Transverse colon (tissue), 4 donors: ENCODE measurements at regions not wholly inside any gene's neighbourhood (a gene's known extent, or its start where the extent isn't known, plus 50 kb on each side); places are given as distances from the start of the nearest gene placed in this dataset.

Source experiments
- DNase-seq: peaks from one replicate; pipeline ENCODE4 v3.0.0-alpha.2; 2019
- H3K27ac ChIP-seq, 4 donors: fragments of 200-600 bp; sonication (generic); 2 replicates each; pipeline ENCODE4 v1.5.1; 2016 to 2018; ENCODE audit warnings: inconsistent platforms in 4 of 4
- H3K27me3 ChIP-seq: fragments of 200-600 bp; sonication (generic); 2 replicates; pipeline ENCODE4 v1.5.1; 2017; ENCODE audit warnings: inconsistent platforms
- H3K36me3 ChIP-seq, 4 donors: fragments of 200-600 bp; sonication (generic); 2 replicates each; pipeline ENCODE4 v1.5.1; 2017 to 2019; ENCODE audit warnings: inconsistent platforms in 4 of 4
- H3K4me1 ChIP-seq, 4 donors: fragments of 200-600 bp; sonication (generic); 2 replicates each; pipeline ENCODE4 v1.5.1; 2017 to 2020; ENCODE audit warnings: inconsistent platforms in 4 of 4
- H3K4me3 ChIP-seq, 4 donors: fragments of 200-600 bp; sonication (generic); 1 replicate in 1 of 4; 2 replicates in 3 of 4; pipeline versions ENCODE4 v1.5.1 to v1.6.1; 2017 to 2019; ENCODE audit warnings: inconsistent platforms in 4 of 4
- H3K9me3 ChIP-seq, 2 donors: fragments of 200-600 bp; sonication (generic); 2 replicates each; pipeline ENCODE4 v1.5.1; 2017 to 2019; ENCODE audit warnings: inconsistent platforms in 2 of 2
- EP300 ChIP-seq: sonication (generic); formaldehyde crosslinking; IDR thresholded peaks from one replicate; pipeline ENCODE4 v1.6.1; 2017; ENCODE audit warnings: antibody characterized with exemption, low read depth
- POLR2A ChIP-seq: fragments of 450-650 bp; IDR thresholded peaks from one replicate; pipeline ENCODE4 v1.6.1; 2016; ENCODE audit warnings: antibody characterized with exemption, mild to moderate bottlenecking, moderate library complexity
- POLR2AphosphoS5 ChIP-seq, 3 donors: sonication (generic); formaldehyde crosslinking; IDR thresholded peaks; one replicate each; pipeline ENCODE4 v1.6.1; 2016; ENCODE audit warnings: antibody characterized with exemption in 3 of 3
- WGBS, 2 donors: methylation state at CpG; one replicate each; pipeline ENCODE4 v1.1.5; 2018; ENCODE audit warnings: low coverage in 1 of 2; 5-methylcytosine and 5-hydroxymethylcytosine counted together
- in situ Hi-C, 4 donors: fragments of 200-750 bp; cut with MboI; loops; one replicate each; pipeline versions ENCODE4 v1.15.0 to v1.15.1; 2017; ENCODE audit warnings: low sequenced_read_pairs in 3 of 4, low pct_ligation_motif_present in 1 of 4, low pct_unique_long_range_greater_than_20kb in 1 of 4
- intact Hi-C: fragments of 100-400 bp; cut with DNase I; formaldehyde crosslinking; loops from one replicate; pipeline ENCODE4 v1.15.1; 2023; ENCODE audit warnings: low total_unique reads
- TF ChIP-seq, protein P1 (sequence below), 5 experiments: fragments of 200-600 bp in 3 of 5; fragments of 450-650 bp in 2 of 5; sonication (generic) in 3 of 5; IDR thresholded peaks; 1 replicate in 2 of 5; 2 replicates in 3 of 5; pipeline ENCODE4 v1.5.1; 2016 to 2017; ENCODE audit warnings: antibody characterized with exemption in 5 of 5, inconsistent platforms in 3 of 5, mild to moderate bottlenecking in 2 of 5, moderate library complexity in 1 of 5

DNA sequence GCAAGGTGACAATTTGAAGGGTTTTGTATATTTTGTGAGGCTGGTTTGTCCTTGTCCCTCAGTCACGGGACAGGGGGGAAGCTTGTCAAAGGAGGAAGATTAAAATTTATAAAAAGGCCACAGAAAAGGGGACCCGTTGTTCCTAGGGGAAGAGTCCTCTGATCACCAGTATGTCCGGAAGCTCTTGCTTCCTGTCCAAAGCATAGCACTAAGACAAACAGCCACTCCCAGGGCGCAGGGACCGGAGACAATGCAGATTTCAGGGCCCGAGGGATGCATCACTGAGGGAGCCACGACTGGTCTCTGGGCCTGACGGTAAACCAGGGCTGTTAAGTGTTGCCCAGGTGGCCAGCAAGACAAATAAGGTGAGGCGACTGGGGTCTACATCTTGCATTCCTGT is 95.2 kb downstream of the MAF start:
- Histone ChIP-seq H3K9me3 (no peaks in the 10 kb centered on the region), H3K27me3 (no peaks in the 10 kb centered on the region), H3K36me3 (no peaks in the 10 kb centered on the region), H3K4me1 (no peaks in the 10 kb centered on the region), H3K27ac (peak overlapping the region in 1 of 4 donors; percentile 17), H3K4me3 (no peak overlapping the region)
- 68 to 89% methylated on average over 5 to 9 of the region's 9 CpGs for WGBS, 2 donors
- TF ChIP-seq, protein P1, sequence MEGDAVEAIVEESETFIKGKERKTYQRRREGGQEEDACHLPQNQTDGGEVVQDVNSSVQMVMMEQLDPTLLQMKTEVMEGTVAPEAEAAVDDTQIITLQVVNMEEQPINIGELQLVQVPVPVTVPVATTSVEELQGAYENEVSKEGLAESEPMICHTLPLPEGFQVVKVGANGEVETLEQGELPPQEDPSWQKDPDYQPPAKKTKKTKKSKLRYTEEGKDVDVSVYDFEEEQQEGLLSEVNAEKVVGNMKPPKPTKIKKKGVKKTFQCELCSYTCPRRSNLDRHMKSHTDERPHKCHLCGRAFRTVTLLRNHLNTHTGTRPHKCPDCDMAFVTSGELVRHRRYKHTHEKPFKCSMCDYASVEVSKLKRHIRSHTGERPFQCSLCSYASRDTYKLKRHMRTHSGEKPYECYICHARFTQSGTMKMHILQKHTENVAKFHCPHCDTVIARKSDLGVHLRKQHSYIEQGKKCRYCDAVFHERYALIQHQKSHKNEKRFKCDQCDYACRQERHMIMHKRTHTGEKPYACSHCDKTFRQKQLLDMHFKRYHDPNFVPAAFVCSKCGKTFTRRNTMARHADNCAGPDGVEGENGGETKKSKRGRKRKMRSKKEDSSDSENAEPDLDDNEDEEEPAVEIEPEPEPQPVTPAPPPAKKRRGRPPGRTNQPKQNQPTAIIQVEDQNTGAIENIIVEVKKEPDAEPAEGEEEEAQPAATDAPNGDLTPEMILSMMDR (IDR thresholded peaks at IDR 0.05): no peak
- in situ Hi-C loops: no loop called here
- intact Hi-C loops: no loop called here
- no peak for DNase-seq

- WGBS, 2 donors: 84 to 87% methylated on average over 2 of the region's 2 CpGs
These were observed 97.0 kb downstream of the MAF start for GRCh38 chr16:79503511-79503910.

DNA sequence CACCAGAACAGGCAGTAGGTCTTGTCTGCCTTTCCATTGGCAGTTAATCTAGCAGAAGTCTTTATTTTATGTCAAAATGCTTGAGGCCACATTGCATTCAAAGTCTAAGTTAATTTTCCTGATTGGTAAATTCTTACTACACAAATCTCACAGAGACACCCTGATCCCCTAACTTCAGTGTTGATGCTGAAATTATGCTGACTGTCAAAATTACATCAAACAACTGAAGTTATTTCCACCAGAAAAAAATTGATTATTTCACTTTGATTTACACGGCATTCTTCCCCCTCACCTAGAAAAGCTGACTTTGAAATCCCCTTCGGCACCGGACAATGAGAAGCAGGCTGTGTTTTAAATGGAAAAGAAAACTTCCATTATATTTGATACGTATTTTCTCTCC is 99.1 kb downstream of the MAF start:
- whole genome bisulfite sequencing, 2 donors: 91 to 95% methylated on average over 4 of the region's 4 CpGs
- in situ Hi-C loops: no loop called here

More at GRCh38 chr16:79503511-79503910, 97.0 kb downstream of the MAF start:
- in situ Hi-C loops (no loop called here), intact Hi-C loops (no loop called here)
- TF ChIP-seq EP300 (no peak), POLR2AphosphoS5 (IDR thresholded peaks at IDR 0.05) (no peak), POLR2A (no peak)
- TF ChIP-seq, protein P1 (IDR thresholded peaks at IDR 0.05): no peak
- Histone ChIP-seq H3K4me3 (no peak overlapping the region), H3K9me3 (no peaks in the 10 kb centered on the region), H3K36me3 (no peaks in the 10 kb centered on the region), H3K27ac (no peak overlapping the region), H3K4me1 (no peaks in the 10 kb centered on the region), H3K27me3 (no peaks in the 10 kb centered on the region)
- DNase-seq: no peak

DNA sequence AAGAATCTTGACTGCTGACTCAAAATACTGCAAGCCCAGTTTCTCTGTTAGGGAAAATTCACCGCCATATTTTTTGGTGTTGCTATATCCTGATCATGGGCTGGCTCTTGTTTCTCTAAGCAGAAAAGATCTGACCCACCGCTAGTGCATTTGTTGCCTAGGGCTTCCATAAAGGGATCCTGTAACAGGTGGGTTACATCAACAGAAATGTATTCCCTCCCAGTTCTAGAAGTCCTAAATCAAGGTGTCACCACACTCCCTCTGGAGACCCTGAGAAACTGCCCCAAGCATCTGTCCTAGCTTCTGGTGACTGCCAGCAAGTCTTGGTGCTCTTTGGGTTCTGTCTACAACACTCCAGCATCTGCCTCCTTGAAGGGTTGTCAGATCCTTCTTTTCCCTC is 99.7 kb downstream of the MAF start:
- no peak overlapping the region for H3K4me3 ChIP-seq
- no peaks in the 10 kb centered on the region for H3K9me3 ChIP-seq
- in situ Hi-C loops: no loop called here
- H3K36me3 ChIP-seq: no peaks in the 10 kb centered on the region
- no peaks in the 10 kb centered on the region for H3K4me1 ChIP-seq
- intact Hi-C loops: no loop called here
- WGBS, 2 donors: 79% methylated on average over 2 of the region's 2 CpGs; no CpG with 5 or more reads in 1 of the 2 donors
- TF ChIP-seq EP300: no peak
- no peak for TF ChIP-seq POLR2A
- TF ChIP-seq POLR2AphosphoS5 (IDR thresholded peaks at IDR 0.05): no peak
- TF ChIP-seq, protein P1 (IDR thresholded peaks at IDR 0.05): no peak
- no peak for DNase-seq
- H3K27me3 ChIP-seq: no peaks in the 10 kb centered on the region
- no peak overlapping the region for H3K27ac ChIP-seq

More for the DNA sequence above, 99.1 kb downstream of the MAF start:
- H3K4me1 ChIP-seq: no peaks in the 10 kb centered on the region
- no peaks in the 10 kb centered on the region for H3K27me3 ChIP-seq
- no peak overlapping the region for H3K4me3 ChIP-seq
- H3K36me3 ChIP-seq: no peaks in the 10 kb centered on the region
- H3K9me3 ChIP-seq: no peaks in the 10 kb centered on the region
- TF ChIP-seq, protein P1 (IDR thresholded peaks at IDR 0.05): no peak
- TF ChIP-seq POLR2A: no peak
- no peak for TF ChIP-seq POLR2AphosphoS5 (IDR thresholded peaks at IDR 0.05)
- TF ChIP-seq EP300: no peak
- intact Hi-C loops: no loop called here
- no peak for DNase-seq
- H3K27ac ChIP-seq: no peak overlapping the region
